ENCODE measurements at regions not wholly inside any gene's neighbourhood (a gene's known extent, or its start where the extent isn't known, plus 50 kb on each side); places are given as distances from the start of the nearest gene placed in this dataset.

DNA sequence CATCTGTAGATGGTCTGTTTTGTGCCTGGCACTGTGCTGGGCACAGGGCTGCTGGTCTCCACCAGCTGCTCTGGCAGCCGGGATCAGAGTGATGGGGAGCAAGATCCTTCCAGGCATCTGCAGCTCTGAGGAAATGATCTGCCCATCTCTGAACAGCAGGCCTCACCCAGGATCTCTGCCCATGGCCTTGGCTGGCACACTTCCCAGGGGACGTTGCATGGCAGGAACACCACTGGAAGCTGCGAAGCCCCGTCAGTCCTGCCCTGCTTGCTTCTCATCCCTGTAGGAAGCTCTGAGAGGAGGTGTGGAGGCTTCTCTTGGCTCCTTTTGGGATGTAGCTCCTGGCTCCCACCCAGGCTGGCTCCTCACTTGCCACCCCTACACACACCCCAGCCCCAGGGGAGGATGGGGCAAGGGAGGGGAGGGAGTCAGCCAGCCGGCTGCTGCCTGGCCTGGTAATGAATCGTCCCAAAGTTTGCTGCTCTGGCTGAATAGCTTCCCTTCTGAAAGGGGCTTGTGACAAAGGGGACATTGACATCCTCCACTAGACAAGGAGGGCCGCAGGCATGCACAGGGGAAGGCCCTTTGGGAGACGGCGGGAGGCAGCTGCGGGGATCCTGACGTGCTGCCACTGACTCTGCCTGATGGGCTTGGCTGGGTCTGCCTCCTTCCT is 108.9 kb downstream of the VEGFA start:
- Histone ChIP-seq H3K4me3 (no peak overlapping the region), H3K36me3 (ENCODE audit: low read depth, missing control alignments) (no peaks in the 10 kb centered on the region), H3K9me3 (no peaks in the 10 kb centered on the region), H3K27me3 (no peaks in the 10 kb centered on the region), H3K27ac (no peak overlapping the region), H3K4me1 (no peaks in the 10 kb centered on the region)
- no peak for TF ChIP-seq POLR2A (IDR thresholded peaks at IDR 0.05)
- TF ChIP-seq, protein P1, sequence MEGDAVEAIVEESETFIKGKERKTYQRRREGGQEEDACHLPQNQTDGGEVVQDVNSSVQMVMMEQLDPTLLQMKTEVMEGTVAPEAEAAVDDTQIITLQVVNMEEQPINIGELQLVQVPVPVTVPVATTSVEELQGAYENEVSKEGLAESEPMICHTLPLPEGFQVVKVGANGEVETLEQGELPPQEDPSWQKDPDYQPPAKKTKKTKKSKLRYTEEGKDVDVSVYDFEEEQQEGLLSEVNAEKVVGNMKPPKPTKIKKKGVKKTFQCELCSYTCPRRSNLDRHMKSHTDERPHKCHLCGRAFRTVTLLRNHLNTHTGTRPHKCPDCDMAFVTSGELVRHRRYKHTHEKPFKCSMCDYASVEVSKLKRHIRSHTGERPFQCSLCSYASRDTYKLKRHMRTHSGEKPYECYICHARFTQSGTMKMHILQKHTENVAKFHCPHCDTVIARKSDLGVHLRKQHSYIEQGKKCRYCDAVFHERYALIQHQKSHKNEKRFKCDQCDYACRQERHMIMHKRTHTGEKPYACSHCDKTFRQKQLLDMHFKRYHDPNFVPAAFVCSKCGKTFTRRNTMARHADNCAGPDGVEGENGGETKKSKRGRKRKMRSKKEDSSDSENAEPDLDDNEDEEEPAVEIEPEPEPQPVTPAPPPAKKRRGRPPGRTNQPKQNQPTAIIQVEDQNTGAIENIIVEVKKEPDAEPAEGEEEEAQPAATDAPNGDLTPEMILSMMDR (IDR thresholded peaks at IDR 0.05): no peak
- intact Hi-C loops (cut with DNase I; ENCODE audit: low total_unique reads): no loop called here
- peak; percentile 56 for DNase-seq
- WGBS, 2 donors: 87 to 100% methylated on average over 2 to 11 of the region's 11 CpGs

GRCh38 chr6:43878127-43878634 is 108.2 kb downstream of the VEGFA start:
- no peak for TF ChIP-seq POLR2A (IDR thresholded peaks at IDR 0.05)
- TF ChIP-seq, protein P1 (IDR thresholded peaks at IDR 0.05): no peak
- WGBS, 2 donors: 90 to 93% methylated on average over 8 of the region's 8 CpGs
- intact Hi-C loops (cut with DNase I; ENCODE audit: low total_unique reads): no loop called here
- Histone ChIP-seq H3K9me3 (no peaks in the 10 kb centered on the region), H3K36me3 (ENCODE audit: low read depth, missing control alignments) (no peaks in the 10 kb centered on the region), H3K4me1 (no peaks in the 10 kb centered on the region), H3K27ac (no peak overlapping the region), H3K27me3 (no peaks in the 10 kb centered on the region), H3K4me3 (no peak overlapping the region)
- DNase-seq: no peak

GRCh38 chr6:43877463-43878126 is 107.6 kb downstream of the VEGFA start:
- no peaks in the 10 kb centered on the region for H3K4me1 ChIP-seq
- H3K27ac ChIP-seq: no peak overlapping the region
- TF ChIP-seq POLR2A (IDR thresholded peaks at IDR 0.05): no peak
- TF ChIP-seq, protein P1 (IDR thresholded peaks at IDR 0.05): no peak
- no peaks in the 10 kb centered on the region for H3K36me3 ChIP-seq (ENCODE audit: low read depth, missing control alignments)
- no peaks in the 10 kb centered on the region for H3K27me3 ChIP-seq
- intact Hi-C loops (cut with DNase I; ENCODE audit: low total_unique reads): no loop called here
- DNase-seq: no peak
- H3K4me3 ChIP-seq: no peak overlapping the region
- WGBS, 2 donors: 87 to 89% methylated on average over 10 of the region's 10 CpGs
- no peaks in the 10 kb centered on the region for H3K9me3 ChIP-seq

DNA sequence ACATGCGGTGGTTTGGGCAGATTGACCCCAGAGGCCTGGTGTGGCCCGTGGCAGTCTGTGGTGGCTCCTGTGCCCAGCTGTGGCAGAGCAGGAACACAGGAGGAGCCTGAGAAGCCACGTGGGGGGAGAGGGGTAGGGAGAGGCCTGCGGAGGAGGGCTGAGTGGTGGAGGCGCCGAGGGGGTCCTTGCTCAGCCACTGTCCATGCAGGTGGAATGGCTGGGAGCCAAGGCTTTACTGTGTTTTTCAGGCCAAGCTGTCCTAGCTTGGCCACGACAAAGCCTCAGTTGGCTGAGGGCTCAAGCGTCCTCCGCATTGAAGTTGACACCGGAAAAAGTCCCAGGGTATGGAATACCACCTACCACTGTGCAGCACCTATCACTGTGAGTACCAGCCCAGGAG is 107.0 kb downstream of the VEGFA start:
- no peaks in the 10 kb centered on the region for H3K4me1 ChIP-seq

More for the DNA sequence above, 107.0 kb downstream of the VEGFA start:
- Histone ChIP-seq H3K9me3 (no peaks in the 10 kb centered on the region), H3K36me3 (ENCODE audit: low read depth, missing control alignments) (no peaks in the 10 kb centered on the region), H3K4me3 (no peak overlapping the region), H3K27ac (no peak overlapping the region), H3K27me3 (no peaks in the 10 kb centered on the region)
- TF ChIP-seq POLR2A (IDR thresholded peaks at IDR 0.05): no peak
- TF ChIP-seq, protein P1 (IDR thresholded peaks at IDR 0.05): no peak
- intact Hi-C loops (cut with DNase I; ENCODE audit: low total_unique reads): no loop called here
- WGBS, 2 donors: 84 to 87% methylated on average over 8 to 10 of the region's 10 CpGs
- no peak for DNase-seq
